ENCODE measurements at regions not wholly inside any gene's neighbourhood (a gene's known extent, or its start where the extent isn't known, plus 50 kb on each side); places are given as distances from the start of the nearest gene placed in this dataset.

DNA sequence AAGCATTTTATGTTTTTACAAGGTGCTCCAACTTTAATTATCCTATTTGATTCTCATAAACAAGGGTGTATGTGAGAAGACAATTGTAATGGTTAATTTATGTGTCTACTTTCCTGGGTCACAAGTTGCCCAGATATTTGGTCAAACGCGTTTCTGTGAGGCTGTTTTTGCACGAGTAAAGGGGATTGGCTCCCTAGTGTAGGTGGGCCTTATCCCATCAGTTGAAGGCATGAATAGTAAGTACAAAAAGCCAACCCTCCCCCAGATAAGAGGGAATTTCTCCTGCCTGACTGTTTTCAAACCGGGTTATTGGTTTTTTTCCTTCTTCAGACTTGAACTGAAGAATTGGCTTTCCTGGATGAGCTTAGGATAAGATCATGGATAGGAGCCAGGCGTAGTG lies 224.0 kb upstream of the NCKAP5 start:
- TF ChIP-seq POLR2A (IDR thresholded peaks at IDR 0.05) (no peak), POLR2AphosphoS5 (IDR thresholded peaks at IDR 0.05) (no peak)
- TF ChIP-seq, protein P1, sequence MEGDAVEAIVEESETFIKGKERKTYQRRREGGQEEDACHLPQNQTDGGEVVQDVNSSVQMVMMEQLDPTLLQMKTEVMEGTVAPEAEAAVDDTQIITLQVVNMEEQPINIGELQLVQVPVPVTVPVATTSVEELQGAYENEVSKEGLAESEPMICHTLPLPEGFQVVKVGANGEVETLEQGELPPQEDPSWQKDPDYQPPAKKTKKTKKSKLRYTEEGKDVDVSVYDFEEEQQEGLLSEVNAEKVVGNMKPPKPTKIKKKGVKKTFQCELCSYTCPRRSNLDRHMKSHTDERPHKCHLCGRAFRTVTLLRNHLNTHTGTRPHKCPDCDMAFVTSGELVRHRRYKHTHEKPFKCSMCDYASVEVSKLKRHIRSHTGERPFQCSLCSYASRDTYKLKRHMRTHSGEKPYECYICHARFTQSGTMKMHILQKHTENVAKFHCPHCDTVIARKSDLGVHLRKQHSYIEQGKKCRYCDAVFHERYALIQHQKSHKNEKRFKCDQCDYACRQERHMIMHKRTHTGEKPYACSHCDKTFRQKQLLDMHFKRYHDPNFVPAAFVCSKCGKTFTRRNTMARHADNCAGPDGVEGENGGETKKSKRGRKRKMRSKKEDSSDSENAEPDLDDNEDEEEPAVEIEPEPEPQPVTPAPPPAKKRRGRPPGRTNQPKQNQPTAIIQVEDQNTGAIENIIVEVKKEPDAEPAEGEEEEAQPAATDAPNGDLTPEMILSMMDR (IDR thresholded peaks at IDR 0.05): no peak
